HCT116 (cell line): ENCODE measurements at regions not wholly inside any gene's neighbourhood (a gene's known extent, or its start where the extent isn't known, plus 50 kb on each side); places are given as distances from the start of the nearest gene placed in this dataset.

ENCODE experiments used
- ATAC-seq: fragments of 200-7000 bp; cut with Tn5 transposase; 2 replicates; pipeline ENCODE4 v1.9.1; 2020; ENCODE audit warnings: mild to moderate bottlenecking, moderate library complexity
- BruUV-seq: library from RNA; stranded (reverse); fragments of 400-500 nt; replicated peaks from 2 replicates; lab custom pipeline; 2021; lab: Mats Ljungman, UMichigan
- CTCF ChIA-PET: fragments of 300-600 bp; sonication (Branson Sonifier 250); formaldehyde crosslinking; loops from one replicate; lab custom pipeline; 2021; ENCODE audit warnings: antibody characterized with exemption; lab: Charles Lee
- POLR2A ChIA-PET: fragments of 300-600, 350-600 bp; sonication (Branson Sonifier 250); formaldehyde crosslinking; loops from one replicate; lab custom pipeline; 2021; ENCODE audit warnings: antibody characterized with exemption; lab: Charles Lee
- RAD21 ChIA-PET, 2 experiments: fragments of 300-600 bp; sonication (Branson Sonifier 250); formaldehyde crosslinking; loops; one replicate each; lab custom pipeline; 2023; ENCODE audit warnings: low total read pairs in 2 of 2; ENCODE audit not compliant: uncharacterized antibody in 2 of 2, unreplicated experiment in 2 of 2, low non-redundant PET in 1 of 2; lab: Charles Lee
- DNase-seq: peaks from one replicate; pipeline ENCODE4 v3.0.0-alpha.2; 2010; ENCODE audit warnings: low read depth, low spot score
- H2AFZ ChIP-seq: fragments of 200-600 bp; shearing (Covaris generic), sonication (generic); 2 replicates; pipeline ENCODE4 v1.6.1; 2017; ENCODE audit warnings: low read depth, mixed run types, mixed read lengths, antibody characterized with exemption, low read length; ENCODE audit not compliant: poor library complexity, severe bottlenecking
- H3K27ac ChIP-seq: 2 replicates; pipeline ENCODE4 v1.5.1; 2012; ENCODE audit warnings: low read depth, low read length
- H3K27me3 ChIP-seq: fragments of 200-600 bp; sonication (generic); 2 replicates; pipeline ENCODE4 v1.6.1; 2016; ENCODE audit warnings: mixed run types, low read length, mixed read lengths; ENCODE audit not compliant: insufficient read depth
- H3K36me3 ChIP-seq, 2 experiments: fragments of 200-500 bp in 1 of 2; fragments of 200-600 bp in 1 of 2; sonication (Bioruptor generic) in 1 of 2; sonication (generic) in 1 of 2; 2 replicates each; pipeline versions ENCODE4 v1.5.1 to v1.6.1; 2014 to 2016; ENCODE audit warnings: low read length in 2 of 2, inconsistent platforms in 1 of 2, mixed read lengths in 1 of 2, mixed run types in 1 of 2; ENCODE audit not compliant: insufficient read depth in 2 of 2, control insufficient read depth in 1 of 2
- H3K4me1 ChIP-seq, 2 experiments: fragments of 200-600 bp in 1 of 2; sonication (generic) in 1 of 2; 2 replicates each; pipeline versions ENCODE4 v1.5.1 to v1.6.1; 2012 to 2017; ENCODE audit warnings: low read length in 2 of 2, inconsistent platforms in 1 of 2, mild to moderate bottlenecking in 1 of 2, mixed read lengths in 1 of 2, mixed run types in 1 of 2, moderate library complexity in 1 of 2; ENCODE audit not compliant: insufficient read depth in 2 of 2, control insufficient read depth in 1 of 2
- H3K4me2 ChIP-seq: fragments of 200-600 bp; sonication (generic); 2 replicates; pipeline ENCODE4 v1.6.1; 2017; ENCODE audit warnings: mixed run types, low read length, mixed read lengths
- H3K4me3 ChIP-seq, 2 experiments: fragments of 200-600 bp in 1 of 2; sonication (generic) in 1 of 2; replicated peaks in 1 of 2; 2 replicates each; pipeline ENCODE4 v1.5.1; 2011 to 2016; ENCODE audit warnings: low read length in 2 of 2, control low read depth in 1 of 2, low read depth in 1 of 2, mild to moderate bottlenecking in 1 of 2, mixed read lengths in 1 of 2, mixed run types in 1 of 2
- H3K79me2 ChIP-seq: fragments of 200-600 bp; sonication (generic); 2 replicates; pipeline ENCODE4 v1.6.1; 2017; ENCODE audit warnings: mild to moderate bottlenecking, mixed run types, low read length, moderate library complexity, mixed read lengths; ENCODE audit not compliant: insufficient read depth
- H3K9ac ChIP-seq: fragments of 200-600 bp; sonication (generic); 2 replicates; pipeline ENCODE4 v1.6.1; 2016; ENCODE audit warnings: low read length, mixed read lengths
- H3K9me2 ChIP-seq: fragments of 200-600 bp; sonication (generic), shearing (Covaris generic); 2 replicates; pipeline ENCODE4 v1.6.1; 2017; ENCODE audit warnings: mixed run types, mild to moderate bottlenecking, moderate library complexity; ENCODE audit not compliant: insufficient read depth
- H3K9me3 ChIP-seq, 2 experiments: fragments of 200-500 bp in 1 of 2; fragments of 200-600 bp in 1 of 2; sonication (Bioruptor generic) in 1 of 2; sonication (generic) in 1 of 2; 2 replicates each; pipeline ENCODE4 v1.6.1; 2014 to 2017; ENCODE audit warnings: low read length in 2 of 2, mixed read lengths in 2 of 2, inconsistent platforms in 1 of 2, low read depth in 1 of 2, mild to moderate bottlenecking in 1 of 2, mixed run types in 1 of 2, moderate library complexity in 1 of 2; ENCODE audit not compliant: control insufficient read depth in 1 of 2, insufficient read depth in 1 of 2
- H4K20me1 ChIP-seq: fragments of 200-600 bp; sonication (generic), shearing (Covaris generic); 2 replicates; pipeline ENCODE4 v1.6.1; 2017; ENCODE audit warnings: mixed run types, mild to moderate bottlenecking, moderate library complexity; ENCODE audit not compliant: insufficient read depth
- ELF1 ChIP-seq: IDR thresholded peaks from 2 replicates; pipeline ENCODE4 v1.6.1; 2012; ENCODE audit warnings: low read depth, borderline replicate concordance
- EZH2 ChIP-seq: fragments of 200-600 bp; sonication (generic); IDR thresholded peaks from 2 replicates; pipeline ENCODE4 v1.6.1; 2017; ENCODE audit warnings: antibody characterized with exemption, mixed run types
- EZH2phosphoT487 ChIP-seq: fragments of 200-600 bp; IDR thresholded peaks from 2 replicates; pipeline ENCODE4 v1.6.1; 2018; ENCODE audit warnings: antibody characterized with exemption, borderline replicate concordance
- JUND ChIP-seq: IDR thresholded peaks from 2 replicates; pipeline ENCODE4 v1.6.1; 2012
- POLR2A ChIP-seq: IDR thresholded peaks from 2 replicates; pipeline ENCODE4 v1.7.0; 2011; ENCODE audit warnings: borderline replicate concordance; ENCODE audit not compliant: insufficient read depth, insufficient read length; ENCODE audit errors: extremely low read depth
- POLR2AphosphoS5 ChIP-seq: IDR thresholded peaks from 2 replicates; pipeline ENCODE4 v1.6.1; 2011; ENCODE audit warnings: mild to moderate bottlenecking, low read depth, low read length, moderate library complexity
- SIN3A ChIP-seq: IDR thresholded peaks from 2 replicates; pipeline ENCODE4 v1.6.1; 2012; ENCODE audit warnings: low read depth
- SRF ChIP-seq: IDR thresholded peaks from 2 replicates; pipeline ENCODE4 v1.6.1; 2012; ENCODE audit warnings: low read depth
- TCF7L2 ChIP-seq: IDR thresholded peaks from 2 replicates; pipeline ENCODE4 v1.7.0; 2011; ENCODE audit warnings: borderline replicate concordance, inconsistent platforms; ENCODE audit not compliant: insufficient read depth, insufficient read length; ENCODE audit errors: extremely low read depth
- ZBTB33 ChIP-seq: IDR thresholded peaks from 2 replicates; pipeline ENCODE4 v1.6.1; 2011; ENCODE audit warnings: mild to moderate bottlenecking, low read length, moderate library complexity; ENCODE audit not compliant: insufficient replicate concordance; ENCODE audit errors: extremely low read depth
- ZNF274 ChIP-seq: fragments of 200-500 bp; sonication (Bioruptor generic); IDR thresholded peaks from 2 replicates; pipeline ENCODE4 v1.6.1; 2014; ENCODE audit warnings: mild to moderate bottlenecking, low read depth, low read length, inconsistent platforms
- intact Hi-C: fragments of 100-400 bp; cut with micrococcal nuclease; formaldehyde crosslinking; loops from 2 replicates; pipeline ENCODE4 v1.10.0; 2022
- TF ChIP-seq, protein P1 (sequence below): IDR thresholded peaks from 2 replicates; pipeline ENCODE4 v1.6.1; 2012

DNA sequence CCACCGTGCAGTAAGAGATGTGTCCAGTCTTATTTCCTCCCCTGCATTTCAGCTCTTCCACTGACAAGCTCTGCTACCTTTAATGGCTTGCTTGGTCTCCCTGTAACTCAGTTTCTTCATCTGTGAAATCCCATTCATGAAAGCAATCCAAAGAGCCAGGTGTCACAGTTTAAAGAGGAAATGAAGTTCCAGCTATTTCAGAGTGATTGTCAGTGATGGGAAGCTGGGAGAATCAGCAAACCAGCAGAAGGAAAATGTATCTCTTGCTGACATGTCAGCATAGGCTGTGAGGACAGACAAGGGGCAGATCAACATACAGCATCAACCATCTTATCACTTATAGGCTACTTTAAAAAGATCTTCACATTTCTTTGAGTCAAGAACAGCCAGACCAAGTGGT, 445.3 kb downstream of the ADRA2A start:
- Histone ChIP-seq H3K4me3 (no peak overlapping the region), H3K79me2 (no peaks in the 10 kb centered on the region), H3K4me1 (no peaks in the 10 kb centered on the region), H2AFZ (no peak overlapping the region), H3K27me3 (peaks cover 4% of the 10 kb centered on the region; the same call in 1 of the 2 replicates), H3K9me3 (no peaks in the 10 kb centered on the region), H3K36me3 (no peaks in the 10 kb centered on the region), H4K20me1 (no peaks in the 10 kb centered on the region), H3K9me2 (no peaks in the 10 kb centered on the region), H3K9ac (no peak overlapping the region), H3K4me2 (no peak overlapping the region), H3K27ac (no peak overlapping the region)
- ATAC-seq (no peak), DNase-seq (no peak)
- CTCF ChIA-PET: no interaction called here
- POLR2A ChIA-PET: no interaction called here
- intact Hi-C loops: no loop called here
- no peak for TF ChIP-seq EZH2phosphoT487
- no peak for TF ChIP-seq SRF
- TF ChIP-seq JUND: no peak
- TF ChIP-seq POLR2A: no peak
- no peak for TF ChIP-seq TCF7L2
- TF ChIP-seq SIN3A: no peak
- TF ChIP-seq, protein P1, sequence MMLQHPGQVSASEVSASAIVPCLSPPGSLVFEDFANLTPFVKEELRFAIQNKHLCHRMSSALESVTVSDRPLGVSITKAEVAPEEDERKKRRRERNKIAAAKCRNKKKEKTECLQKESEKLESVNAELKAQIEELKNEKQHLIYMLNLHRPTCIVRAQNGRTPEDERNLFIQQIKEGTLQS: no peak
- no peak for TF ChIP-seq ZBTB33
- no peak for TF ChIP-seq EZH2
- TF ChIP-seq POLR2AphosphoS5: no peak
- TF ChIP-seq ZNF274: no peak
- TF ChIP-seq ELF1: no peak
- RAD21 ChIA-PET: no interaction called here
- BruUV-seq: no TSS peak
